ENCODE measurements at regions not wholly inside any gene's neighbourhood (a gene's known extent, or its start where the extent isn't known, plus 50 kb on each side); places are given as distances from the start of the nearest gene placed in this dataset.
"Not testable (repeated sequence)": the region's sequence is repeated elsewhere in the genome, so short reads cannot be mapped to it uniquely, and the experiment has no call there.

DNA sequence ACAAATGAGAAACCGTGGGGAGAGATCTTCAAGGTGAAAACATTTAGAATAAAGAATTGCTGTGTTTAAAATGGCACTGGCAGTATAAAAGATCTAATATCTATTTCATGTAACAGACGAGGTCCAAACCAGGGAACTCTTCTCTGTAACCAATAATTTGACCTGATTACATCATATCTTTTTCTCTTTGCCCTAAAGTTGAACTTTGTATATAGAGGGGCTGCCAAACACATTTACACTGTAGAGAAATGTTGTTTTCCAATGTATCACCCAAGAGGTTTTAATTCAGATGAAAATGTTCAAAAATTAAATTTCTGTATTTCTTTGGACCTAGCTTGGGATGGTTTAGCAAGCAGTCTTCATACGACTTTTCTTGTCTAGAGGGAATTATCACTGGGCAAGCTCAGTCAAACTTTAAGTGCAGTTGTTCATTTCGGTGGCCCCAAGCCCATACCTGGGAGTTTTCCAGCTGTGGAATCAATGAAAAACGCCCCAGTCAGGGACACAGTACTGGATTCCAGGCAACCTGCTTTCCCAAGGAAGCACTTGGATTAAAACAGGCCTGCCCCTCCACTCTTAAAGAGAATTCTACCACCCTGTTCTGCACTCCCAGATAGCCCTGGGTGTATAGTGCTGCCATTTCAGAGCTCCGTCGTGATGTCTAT, 208.5 kb upstream of the FN1 start:
- DNase-seq = no peak

DNA sequence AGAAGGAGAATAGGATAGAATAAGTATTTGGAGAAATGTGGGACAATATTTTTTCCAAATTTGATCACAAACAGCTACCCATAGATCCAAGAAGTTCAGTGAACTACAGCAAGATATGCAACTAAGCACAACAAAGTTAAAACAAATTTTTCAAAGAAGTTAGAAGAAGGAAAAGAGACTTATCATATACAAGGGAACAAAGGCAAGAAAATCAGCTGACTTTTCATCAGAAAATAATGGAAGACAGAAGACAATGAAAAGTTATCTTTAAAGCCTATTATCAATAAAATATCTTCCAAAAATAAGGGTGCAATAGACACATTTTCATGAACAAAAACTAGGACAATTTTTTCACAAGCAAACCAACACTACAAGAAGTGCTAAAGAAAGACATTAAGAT, 202.8 kb upstream of the FN1 start:
- no peak for DNase-seq

DNA sequence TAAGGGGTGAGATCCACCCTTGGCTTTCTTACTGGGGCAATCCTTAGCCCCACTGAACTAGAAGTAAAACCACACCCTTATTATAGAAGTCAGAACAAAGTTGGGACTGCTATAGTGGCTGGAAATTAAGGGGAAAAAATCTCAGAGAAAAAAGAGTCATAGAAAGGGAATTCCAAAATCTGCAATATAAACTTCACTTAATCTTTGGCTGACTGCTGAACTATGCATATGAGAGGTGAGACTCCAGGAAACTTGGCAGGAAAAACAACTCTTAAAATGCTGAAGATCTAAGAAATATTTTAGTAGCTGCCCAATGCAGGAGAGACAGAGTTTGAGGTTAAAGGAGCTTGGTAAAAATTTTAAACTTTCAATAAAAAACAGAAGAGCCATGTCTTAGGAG, 201.8 kb upstream of the FN1 start:
- no peak for DNase-seq

DNA sequence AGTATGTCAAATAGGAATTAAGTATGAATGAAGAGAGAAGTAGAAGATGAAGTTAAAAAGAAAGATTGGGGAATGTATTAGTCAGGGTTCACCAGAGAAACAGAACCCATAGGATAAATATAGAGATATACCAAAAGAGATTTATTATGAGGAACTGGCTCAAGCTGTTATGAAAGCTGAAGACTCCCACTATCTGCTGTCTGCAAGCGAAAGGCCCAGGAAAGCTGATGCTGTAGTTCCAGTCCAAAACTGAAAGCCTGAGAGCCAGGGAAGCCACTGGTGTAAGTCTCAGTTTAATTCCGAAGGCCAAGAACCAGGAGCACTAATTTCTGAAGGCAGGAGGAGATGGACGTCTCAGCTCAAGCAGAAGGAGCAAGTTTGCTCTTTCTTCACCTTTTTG, 200.9 kb upstream of the FN1 start:
- DNase-seq = no peak

DNA sequence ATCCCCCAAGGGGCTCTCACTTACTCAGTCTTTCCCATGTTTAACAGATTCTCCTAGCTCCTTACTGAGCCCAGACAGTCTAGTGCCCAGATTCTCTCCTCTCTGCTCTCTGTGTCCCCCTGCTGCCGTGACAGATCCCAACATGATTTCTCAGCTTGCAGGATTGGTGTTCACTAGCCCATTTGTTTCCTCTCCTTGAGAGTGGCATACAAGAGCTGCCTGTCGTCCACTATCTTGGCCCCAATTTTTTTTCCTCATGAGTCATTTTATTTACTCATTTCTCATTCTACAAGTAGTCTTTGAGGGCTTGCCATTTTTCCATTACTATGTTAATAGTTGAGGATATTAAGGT, 199.9 kb upstream of the FN1 start:
- DNase-seq = no peak

DNA sequence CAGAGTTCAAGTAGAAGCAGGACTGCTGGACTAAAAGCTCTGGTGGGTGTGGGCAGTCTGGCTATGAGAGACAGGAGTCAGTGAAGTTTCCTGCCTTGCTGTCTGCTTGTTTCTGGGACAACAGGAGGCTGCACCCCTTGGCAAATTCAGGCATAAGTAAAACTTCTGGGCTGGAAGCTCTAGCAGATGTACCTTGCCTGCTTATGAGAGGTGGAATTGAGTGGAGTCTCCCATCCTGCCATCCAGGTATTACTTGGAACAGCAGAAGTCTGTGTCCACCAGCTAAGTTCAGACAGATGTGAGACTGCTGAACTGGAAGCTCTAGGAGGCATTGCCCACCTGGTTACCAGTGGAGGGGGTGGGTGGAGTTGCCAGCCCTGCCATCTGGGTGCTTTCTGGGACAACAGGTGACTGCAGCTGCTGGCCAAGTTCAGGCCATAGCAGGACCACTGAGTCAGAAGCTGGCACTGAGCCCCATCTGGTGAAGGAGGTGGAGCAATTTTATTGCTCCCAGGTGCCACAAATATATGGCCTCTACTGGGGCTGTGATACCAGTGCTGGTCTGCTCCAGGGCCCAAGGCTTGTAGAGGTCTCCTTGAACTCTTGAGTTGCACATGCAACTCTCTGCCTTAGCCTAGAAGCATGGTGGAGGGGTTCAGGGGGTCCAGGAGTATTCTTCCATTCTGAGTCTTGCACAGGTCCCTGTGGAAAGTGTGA, 199.4 kb upstream of the FN1 start:
- DNase-seq = no peak

DNA sequence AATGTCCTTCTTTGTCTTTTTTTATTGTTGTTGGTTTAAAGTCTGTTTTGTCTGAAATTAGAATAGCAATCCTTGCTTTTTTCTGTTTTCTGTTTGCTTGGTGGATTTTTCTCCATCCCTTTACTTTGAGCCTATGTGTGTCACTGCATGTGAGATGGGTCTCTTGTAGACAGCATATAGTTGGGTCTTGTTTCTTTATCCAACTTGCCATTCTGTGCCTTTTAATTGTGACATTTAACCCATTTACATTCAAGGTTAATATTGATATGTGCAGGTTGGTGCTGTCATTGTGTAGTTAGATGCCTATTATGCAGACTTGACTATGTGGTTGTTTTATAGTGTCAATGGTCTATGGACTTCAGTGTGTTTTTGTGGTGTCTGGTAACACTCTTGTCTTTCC, 197.5 kb upstream of the FN1 start:
- DNase-seq = no peak

DNA sequence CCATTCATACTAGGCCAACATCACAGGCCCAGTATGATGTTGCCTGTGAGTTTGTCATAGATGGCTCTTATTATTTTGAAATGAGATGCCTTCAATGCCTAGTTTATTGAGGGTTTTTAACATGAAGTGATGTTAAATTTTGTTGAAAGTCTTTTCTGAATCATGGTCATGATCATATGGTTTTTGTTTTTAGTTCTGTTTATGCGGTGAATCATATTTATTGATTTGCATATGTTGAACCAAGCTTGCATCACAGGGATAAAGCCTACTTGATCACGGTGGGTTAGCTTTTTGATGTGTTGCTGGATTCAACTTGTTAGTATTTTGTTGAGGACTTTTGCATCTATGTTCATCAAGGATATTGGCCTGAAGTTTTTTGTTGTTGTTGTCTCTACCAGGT, 195.8 kb upstream of the FN1 start:
- no peak for DNase-seq

DNA sequence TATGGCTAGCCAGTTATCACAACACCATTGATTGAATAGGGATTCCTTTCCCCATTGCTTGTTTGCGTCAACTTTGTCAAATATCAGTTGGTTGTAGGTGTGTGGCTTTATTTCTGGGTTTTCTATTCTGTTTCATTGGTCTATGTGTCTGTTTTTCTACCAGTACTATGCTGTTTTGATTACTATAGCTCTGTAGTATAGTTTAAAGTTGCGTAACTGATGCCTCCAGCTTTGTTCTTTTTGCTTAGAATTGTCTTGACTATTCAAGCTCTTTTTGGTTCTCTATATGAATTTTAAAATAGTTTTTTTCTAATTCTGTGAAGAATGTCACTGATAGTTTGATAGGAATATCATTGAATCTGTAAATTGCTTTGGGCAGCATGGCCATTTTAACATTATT, 194.9 kb upstream of the FN1 start:
- not testable (repeated sequence) for DNase-seq

DNA sequence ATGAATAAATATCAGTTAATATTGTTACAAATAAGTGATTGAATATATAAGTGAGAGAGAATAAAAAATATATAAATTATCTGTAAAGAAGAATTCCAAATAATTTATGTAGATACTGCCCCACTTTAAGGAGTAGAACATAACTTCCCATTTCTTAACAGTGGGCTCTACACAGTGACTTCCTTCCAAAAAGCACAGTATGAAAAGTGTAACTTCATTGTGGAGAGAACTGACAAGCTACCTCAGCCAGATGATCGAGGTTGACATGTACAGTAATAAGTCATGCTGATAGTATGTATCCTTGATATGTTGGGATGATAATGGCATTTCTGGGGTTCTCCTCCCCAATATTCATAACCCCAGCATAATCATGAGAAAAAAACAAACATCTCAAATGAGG, 191.9 kb upstream of the FN1 start:
- DNase-seq = no peak

DNA sequence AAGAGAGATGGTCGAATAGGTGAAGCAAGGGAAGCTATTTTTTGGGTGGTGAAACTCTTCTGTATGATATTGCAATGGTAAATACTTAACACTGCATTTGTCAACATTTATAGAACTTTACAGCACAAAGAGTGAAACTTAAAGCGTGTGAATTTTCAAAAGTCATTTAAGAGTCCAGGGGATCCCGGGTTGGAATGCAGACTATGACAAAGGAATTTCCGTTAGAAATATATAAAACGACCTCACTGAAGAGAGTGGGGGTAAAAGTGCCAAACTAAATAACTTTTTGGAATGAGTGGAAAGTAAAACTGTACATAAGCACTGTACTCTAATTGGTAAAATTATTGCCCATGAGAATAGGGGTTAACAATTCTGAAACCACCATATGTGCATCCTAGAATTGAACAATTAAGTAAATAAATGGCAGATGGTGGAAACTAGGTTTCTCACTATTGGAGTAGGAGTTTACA, 191.0 kb upstream of the FN1 start:
- no peak for DNase-seq

DNA sequence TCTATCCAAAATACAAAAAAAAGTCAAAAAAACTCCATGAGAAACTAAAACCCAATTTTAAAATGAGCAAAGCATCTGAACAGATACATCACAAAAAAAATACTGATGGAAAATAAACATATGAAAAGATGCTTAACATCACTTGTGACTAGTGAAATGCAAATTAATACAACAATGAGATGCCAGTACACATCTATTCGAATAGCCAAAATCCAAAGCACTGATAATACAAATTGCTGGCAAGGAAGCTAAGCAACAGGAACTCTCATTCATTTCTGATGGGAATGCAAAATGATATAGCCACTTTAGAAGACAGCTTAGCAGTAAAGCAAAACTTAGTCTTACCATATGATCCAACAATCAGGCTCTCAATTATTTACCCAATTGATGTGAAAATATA, 190.2 kb upstream of the FN1 start:
- no peak for DNase-seq

DNA sequence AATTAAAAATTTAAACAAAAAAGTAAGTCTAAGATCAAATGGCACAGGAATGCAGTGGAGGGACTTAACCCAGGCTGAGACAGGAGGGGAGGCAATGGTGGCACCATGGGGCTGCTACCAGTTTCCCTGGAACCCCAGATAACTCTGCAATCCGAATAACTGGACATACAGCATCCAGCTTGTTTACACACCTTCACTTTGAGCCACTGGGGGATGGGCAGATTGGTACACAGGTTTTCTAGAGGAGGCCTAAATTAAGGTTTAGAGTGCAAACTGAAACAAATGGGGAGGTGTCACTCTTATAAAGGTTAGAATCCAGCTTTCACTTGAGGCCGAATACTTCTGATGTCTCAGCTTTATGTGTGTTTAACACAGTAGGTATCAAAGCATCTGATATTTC, 189.3 kb upstream of the FN1 start:
- DNase-seq = no peak

DNA sequence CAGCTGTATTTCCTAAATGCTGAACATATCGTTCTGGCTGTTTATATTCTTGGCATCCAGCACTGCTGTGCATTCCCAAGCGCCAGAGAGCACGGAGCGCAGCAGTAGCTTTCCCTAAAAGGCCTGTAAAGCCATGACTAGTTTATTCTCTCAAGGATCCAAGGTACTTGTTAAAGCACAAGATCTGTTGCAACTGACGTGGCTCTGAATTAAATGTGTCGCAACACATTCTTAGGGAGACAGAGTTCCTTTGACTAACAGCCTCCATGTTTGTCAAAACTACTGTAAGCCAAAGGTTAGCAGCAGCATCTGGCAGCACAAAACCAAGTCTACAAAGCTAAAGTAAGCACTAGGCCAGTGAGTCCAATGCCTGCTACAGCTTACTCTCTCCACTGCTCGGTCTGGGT, 188.6 kb upstream of the FN1 start:
- no peak for DNase-seq

DNA sequence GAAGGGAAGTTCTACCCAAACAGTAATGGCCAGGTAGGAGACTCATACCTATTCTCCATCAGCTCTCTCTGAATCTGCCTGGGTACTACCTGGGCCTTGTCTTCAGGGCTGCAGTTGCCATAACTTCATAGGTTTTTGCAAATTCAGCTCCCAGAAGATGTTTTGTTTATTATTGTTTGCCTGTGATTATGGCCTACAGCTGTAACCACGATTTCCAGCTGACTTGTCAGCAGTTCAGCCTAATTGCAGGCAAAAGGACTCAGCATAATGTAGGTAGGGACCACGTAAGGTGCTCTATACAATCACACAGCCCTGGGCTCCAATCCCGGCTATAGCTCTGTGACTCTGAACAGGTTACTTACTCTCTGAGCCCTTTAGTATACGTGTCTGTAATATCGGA, 187.0 kb upstream of the FN1 start:
- DNase-seq = no peak

DNA sequence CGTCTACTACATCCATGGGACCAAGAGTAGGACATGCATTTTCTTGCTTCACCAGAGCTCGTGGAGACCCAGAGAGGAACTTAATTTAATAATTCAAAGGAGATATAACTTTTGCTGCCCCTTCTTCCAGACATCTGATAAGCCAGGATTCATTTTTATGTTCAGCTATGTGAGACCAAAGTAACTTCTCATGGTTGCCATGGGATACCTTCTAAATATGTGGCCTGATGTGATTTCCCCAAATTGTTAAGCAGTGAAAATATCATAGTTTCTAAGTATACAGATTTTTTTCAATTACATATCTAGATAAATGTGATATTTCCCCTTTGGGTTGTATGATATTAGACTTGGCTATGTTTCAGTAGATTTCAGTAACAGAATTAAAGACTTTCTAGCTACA, 185.5 kb upstream of the FN1 start:
- DNase-seq = no peak

DNA sequence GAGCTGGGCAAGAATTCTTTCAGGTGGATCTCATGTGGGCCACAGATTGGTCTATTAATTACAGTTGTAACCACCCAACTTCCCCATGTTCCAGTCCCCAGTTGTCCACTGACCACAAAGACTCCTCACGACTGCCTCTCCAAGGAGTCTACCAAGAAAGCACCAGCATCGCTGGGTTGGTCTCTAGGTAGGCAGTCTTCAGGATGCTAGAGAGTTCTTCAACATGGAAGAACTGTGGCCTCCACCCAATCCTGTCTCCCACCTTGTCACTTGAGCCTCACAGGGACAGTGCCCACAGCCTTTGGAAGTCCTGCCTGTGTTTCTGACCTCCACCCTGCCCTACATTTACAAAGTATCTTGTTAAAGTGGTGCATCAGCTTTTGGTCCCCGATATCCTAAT, 184.7 kb upstream of the FN1 start:
- no peak for DNase-seq

DNA sequence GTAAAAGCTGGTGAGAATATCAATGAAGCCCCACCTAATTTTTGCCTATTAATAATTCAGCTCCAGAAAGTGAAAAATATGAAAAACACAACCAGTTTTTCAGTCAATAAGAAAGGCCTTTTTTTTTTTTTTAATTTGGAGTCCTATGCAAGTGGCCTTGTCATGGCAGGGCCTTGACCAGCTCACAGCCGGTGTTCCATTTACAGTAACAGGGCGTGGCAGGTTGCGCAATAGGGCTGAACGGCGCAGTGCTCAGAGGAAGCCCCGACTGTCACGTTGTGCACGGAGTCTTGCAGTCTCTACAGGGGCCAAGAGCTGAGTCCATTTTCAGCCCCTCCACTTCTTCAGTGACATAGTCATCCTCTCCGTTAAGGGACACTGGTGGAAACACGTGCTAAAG, 184.1 kb upstream of the FN1 start:
- no peak for DNase-seq

DNA sequence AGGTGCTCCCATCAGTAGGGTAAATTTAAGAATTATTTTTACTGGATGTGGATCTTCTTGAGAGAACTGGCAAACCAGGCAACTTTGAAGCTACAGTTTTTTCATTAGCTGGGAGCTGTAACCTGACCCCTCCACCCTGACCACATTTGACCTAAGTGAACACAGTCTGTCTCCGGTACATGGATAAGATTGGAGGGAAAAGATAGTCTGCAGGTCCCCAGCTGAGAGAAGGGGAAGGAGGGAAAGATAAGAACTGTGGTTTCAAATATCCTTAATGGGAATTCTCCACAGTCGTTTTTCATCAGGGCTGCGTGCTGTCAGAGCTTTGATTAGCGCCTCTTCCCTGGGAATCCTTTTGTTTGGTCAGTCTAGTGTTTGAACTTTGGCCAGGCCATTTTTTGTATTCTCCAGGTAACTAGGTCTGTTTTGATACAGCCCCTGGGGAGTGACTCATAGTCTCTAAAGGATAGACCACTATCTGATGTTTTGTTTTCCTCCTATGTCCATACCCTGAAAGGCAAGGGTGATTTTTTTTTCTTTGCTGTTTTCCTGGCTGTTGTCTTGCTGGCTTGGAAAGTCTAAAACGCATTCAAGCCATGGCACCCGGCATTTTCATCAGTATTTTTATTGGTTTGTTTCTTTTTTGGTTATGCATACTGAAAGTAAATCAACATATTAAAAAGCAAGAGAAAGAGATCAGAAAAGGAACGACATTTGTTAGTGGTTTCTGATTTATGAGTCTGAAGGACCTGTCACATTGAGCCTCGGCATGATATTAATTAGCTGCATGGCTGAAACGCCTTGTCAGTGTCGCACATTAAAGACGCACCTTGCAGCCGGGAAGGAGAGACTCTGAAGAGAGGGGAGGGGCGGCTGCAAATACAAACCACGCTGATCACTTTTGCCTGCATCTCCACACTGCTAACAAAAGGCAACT, 183.4 kb upstream of the FN1 start:
- DNase-seq = no peak

DNA sequence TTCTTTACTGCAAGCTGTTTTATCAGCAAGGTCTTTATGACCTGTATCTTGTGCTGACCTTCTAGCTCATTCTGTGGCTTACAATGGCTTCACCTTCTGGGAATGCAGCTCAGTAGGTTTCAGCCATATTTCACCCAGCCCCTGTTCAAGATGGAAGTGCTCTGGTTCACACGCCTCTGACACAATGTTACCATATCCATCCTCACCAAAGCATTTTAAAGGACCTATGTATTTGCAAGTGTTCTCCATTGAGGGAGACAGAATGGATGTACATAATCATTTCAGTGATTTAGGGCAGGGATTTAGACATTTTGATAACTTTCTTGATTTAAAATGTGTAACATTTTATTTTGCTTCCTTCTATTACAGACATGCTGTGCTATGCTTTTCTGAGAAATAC, 182.3 kb upstream of the FN1 start:
- DNase-seq = no peak

DNA sequence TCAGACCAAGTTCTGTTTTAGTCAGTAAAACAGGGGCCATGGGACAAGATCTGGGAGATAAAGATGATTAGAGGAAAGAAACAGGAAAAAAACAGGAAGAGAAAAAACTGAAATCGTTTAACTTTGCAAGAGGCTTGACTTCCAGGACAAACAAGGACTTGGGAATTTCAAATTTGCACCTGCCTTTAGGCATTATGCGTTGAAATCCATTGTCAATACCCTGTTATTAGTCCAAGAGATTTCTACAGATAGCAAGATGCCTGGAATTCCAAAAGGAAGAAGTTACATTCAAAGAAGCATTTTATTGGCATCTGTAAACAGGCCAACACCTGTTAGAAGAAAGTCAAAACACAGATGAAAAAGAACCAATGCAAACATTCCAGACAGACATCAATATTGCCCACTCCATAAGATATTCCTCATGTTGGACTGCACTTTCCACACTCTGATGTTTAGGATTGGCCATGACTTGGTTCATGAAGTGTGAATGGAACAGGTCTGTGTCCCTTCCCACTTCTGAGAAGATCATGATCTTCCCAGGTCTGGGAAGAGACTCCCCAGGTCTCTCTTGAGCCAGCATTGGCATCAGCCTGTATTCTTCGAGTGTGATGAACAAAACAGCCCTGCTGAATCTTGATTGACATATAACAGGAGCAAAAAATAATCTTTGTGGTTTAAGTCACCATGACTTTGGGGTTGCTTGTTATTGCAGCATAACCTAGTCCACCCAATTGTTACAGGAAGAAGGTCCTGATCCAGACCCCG, 181.4 kb upstream of the FN1 start:
- DNase-seq = no peak

DNA sequence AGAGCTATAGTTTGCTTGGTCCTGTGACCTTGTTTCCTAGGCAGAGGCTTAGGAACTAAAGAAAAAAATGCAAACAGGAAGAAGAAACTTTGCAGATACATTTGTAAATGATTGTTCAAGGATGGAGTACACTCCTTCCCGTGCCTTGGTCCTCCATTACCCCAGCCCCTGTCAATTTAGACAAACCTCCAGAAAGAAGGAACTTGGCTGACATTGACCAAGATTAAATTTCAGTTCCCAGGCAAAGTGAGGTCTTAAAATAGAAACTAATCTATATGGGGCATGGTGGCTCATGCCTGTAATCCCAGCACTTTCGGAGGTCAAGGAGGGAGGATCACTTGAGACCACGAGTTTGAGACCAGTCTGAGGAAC, 179.9 kb upstream of the FN1 start:
- no peak for DNase-seq

DNA sequence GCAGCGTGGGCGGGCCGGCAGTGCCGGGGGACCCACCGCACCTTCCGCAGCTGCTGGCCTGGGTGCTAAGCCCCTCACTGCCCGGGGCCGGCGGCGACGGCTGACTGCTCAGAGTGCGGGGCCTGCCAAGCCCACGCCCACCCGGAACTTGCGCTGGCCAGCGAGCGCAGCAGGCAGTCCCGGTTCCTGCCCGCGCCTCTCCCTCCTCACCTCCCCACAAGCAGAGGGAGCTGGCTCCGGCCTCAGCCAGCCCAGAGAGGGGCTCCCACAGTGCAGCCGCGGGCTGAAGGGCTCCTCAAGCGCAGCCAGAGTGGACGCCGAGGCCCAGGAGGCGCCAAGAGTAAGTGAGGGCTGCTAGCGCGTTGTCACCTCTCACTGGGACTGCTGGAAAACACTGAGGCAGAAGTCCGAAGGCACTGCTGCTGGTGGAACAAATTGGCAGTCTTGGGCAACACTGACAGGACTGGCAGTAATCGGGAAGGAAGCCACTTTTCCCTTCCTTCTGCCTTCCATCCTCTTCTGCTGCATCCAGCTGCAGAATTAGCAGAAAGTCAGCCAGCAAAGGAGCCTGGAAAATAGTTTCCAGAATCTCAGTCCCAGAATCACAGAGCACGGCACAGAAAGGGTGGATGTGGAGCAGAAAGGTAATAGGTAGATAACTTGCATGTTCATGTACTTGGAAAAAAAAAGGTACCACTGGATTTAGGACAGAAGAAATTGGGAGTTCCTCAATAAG, 179.4 kb upstream of the FN1 start:
- DNase-seq = no peak
